Activated gamma-delta T cell treated with anti-CD3 and anti-CD28 coated beads, Interleukin-2, amount 50 U/mL, for 16 hours (primary cell): ENCODE measurements at regions not wholly inside any gene's neighbourhood (a gene's known extent, or its start where the extent isn't known, plus 50 kb on each side); places are given as distances from the start of the nearest gene placed in this dataset.

Experiments used
- DNase-seq: peaks from one replicate; pipeline ENCODE4 v3.0.0-alpha.2; 2020; ENCODE audit warnings: low read depth

GRCh38 chr20:4559106-4559505 is 127.2 kb upstream of the PRNP start:
- DNase-seq: no peak

- no peak for DNase-seq
Observed at GRCh38 chr20:4556781-4557180, 129.5 kb upstream of the PRNP start.

DNA sequence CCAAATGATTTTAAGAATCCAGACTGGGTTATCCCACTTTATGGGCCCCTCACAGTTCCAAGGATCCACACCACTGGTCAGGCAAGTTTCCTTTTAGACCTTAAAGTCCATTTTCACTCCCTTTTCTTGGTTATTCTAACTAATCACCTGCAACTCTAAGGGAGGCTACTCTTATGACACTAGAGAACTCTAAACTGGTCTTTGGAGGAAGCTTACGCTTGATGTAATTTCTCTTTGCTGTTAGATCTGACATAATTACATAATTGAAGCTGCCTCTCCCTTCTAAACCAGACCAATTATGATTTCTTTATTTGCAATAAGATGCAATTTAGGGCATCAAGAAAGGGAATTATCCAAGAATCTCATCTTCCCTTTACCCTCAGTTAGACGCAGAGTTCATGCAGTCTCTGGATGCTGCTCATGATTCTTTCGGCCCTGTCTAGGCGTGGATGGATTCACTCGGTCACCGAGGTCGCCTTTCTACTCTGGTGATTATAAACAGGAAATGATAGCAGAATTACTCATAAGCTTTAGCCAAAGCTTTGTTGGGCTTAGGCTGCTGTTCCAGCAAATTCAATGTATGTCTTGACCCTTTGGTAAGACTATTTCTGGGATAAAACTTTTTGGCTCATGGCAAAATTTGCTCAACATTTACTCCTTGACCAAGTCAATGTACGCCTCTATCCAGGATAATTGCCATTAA is 130.9 kb upstream of the PRNP start:
- no peak for DNase-seq

- no peak for DNase-seq
Observed at GRCh38 chr20:4554346-4554745, 131.9 kb upstream of the PRNP start.

DNA sequence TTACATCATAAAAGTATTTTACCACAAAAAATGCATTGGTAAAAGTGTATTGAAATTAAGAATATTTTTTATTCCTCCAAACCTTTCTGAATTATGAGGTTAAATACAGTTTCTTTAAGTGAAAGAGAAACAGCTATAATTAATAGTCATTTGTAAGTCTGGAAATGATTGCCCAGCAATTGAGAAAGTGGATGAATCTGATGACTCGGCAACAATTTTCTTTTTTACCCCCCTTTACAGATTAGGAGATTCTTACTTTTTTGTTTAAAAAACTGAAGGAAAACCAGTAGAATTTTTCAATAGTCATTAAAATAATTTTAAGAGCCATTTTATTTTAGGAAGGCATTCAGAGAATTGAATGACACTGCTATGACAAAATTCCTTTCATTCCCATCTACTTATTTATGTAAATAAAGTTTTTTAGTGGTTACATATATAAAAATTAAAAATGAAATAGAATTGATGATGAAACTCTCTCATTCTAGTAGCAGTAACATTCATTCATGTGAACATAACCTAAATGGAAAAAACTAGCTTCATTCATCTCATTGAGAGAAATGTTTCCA is 134.1 kb upstream of the PRNP start:
- no peak for DNase-seq

DNA sequence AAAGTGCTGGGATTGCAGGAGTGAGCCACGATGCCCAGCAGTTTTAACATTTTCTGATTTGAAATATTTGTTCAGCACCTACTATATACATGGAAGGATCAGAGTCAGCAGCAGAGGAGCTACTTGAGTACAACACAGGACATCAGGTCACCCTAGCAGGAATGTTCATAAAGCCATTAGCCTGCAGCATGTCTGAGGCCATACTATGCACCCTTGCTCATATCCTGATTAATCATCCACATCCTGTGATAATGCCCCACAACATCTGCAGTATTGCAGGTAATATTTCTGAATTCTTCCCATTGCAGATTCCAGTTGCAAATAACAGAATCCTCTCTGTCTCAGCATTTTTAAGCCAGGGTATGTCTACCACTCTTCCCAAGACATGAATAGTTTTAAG is 135.5 kb upstream of the PRNP start:
- no peak for DNase-seq

GRCh38 chr20:4549711-4550259 is 136.5 kb upstream of the PRNP start:
- no peak for DNase-seq

DNA sequence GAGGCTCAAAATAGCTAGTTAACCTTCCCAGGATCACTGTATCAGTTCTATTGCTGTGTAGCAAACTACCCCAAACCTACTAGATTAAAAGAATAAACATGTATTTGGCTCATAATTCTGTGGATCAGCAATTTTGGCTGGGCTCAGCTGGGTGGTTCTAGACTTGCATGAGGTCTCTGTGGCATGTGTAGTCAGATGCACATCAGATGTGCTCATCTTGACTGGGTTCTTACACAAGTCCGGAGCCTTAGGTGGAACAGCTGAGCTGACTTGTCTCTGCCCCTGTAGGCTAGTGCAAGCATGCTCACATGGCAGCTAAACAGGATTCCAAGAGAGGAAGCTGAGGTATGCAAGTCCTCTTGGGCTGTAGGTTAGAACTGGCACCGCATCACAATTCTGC is 137.7 kb upstream of the PRNP start:
- DNase-seq: no peak

GRCh38 chr20:4546786-4547185 is 139.5 kb upstream of the PRNP start:
- DNase-seq: no peak

DNA sequence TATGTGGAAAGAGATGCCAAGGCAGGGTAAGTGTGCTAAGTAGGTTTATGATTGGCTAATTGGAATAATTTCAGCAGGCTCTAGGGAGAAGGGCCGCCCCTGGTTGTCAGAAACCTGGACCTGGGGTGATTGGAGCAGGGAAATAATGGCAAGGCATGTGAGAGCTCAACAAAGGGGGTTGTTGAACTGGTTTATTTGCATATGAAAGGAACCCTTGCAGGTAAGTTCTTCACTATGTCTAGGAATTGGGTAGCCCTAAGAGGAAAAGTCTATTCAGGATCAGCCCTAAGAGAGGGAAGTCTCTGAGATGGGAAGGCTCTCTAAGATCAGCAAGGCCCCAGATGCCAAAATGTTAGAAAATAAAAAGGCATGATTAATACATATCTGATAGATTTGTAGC is 139.9 kb upstream of the PRNP start:
- DNase-seq: no peak

DNA sequence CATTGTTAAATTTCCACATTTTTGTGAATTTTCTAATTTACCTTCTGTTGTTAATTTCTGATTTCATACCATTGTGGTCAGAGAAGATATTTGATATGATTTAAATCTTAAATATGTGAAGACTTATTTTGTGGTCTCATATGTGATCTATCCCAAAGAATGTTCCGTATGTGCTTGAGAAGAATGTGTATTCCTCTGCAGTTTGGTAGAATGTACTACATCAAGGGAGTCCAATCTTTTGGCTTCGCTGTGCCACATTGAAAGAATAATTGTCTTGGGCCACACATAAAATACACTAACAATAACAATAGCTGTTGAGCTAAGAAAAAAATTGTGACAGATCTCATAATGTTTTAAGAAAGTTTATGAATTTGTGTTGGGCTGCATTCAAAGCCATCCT is 140.7 kb upstream of the PRNP start:
- DNase-seq: no peak

GRCh38 chr20:4544765-4545164 is 141.5 kb upstream of the PRNP start:
- DNase-seq: no peak

GRCh38 chr20:4542270-4542669 is 144.0 kb upstream of the PRNP start:
- DNase-seq: no peak

DNA sequence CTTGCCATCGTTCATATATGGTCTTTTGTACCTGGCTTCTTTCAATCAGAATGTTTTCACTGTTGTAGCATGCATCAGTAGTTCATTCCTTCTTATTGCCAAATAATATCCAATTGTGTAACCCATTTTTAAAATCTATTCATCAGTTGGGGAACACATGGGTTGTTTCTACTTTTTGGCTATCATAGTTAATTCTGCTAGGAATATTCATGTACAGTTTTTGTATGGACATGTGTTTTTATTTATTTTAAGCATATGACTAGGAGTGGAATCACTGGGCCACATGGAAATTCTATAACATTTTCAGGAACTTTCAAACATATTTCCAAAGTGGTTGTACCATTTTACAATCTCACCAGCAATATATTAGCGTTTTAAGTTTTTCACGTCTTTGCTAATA is 151.9 kb upstream of the PRNP start:
- no peak for DNase-seq

GRCh38 chr20:4533368-4534133 is 152.7 kb upstream of the PRNP start:
- no peak for DNase-seq

- DNase-seq: no peak
Observed at GRCh38 chr20:4532772-4533171, 153.5 kb upstream of the PRNP start.

- DNase-seq: no peak
Observed at GRCh38 chr20:4524792-4525191, 161.5 kb upstream of the PRNP start.

DNA sequence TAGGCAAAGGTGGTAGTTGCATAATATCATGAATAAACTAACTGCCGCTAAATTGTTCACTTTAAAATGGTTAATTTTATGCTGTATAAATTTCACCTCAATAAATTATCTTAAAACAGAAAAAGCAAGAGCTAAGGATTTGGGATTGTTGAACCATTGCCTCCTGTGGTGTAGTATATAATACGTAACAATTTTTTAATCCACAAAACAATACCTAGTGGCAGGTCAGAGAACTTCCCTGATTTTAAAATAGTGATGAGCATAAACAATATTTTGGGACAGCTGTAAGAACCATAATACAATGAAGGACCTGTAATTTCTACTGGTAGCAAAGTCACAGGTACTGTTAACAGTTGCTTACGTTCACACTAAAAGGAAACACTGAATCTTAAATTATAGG is 161.9 kb upstream of the PRNP start:
- DNase-seq: no peak

- no peak for DNase-seq
Observed at GRCh38 chr20:4522310-4522709, 163.9 kb upstream of the PRNP start.

GRCh38 chr20:4521170-4521968 is 164.9 kb upstream of the PRNP start:
- DNase-seq: no peak

DNA sequence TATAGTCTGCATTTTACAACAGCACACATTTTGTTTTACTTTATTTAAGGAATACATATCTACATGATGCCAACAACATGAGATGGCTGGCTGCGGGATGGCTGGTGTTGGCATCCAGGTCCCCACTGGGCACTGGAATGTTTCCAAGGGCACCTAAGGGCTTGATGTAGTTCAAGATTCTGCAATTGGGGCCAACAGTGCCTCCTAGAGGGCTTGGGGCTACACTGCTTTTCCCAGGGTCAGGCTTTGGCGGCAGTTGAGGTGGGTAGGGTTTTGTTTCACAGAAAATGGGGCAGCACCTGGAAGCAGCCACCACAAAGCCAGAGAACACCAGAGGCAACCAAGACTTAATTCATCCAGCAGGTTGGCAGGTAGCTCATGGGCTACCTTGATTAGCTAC is 166.7 kb upstream of the PRNP start:
- DNase-seq: no peak

DNA sequence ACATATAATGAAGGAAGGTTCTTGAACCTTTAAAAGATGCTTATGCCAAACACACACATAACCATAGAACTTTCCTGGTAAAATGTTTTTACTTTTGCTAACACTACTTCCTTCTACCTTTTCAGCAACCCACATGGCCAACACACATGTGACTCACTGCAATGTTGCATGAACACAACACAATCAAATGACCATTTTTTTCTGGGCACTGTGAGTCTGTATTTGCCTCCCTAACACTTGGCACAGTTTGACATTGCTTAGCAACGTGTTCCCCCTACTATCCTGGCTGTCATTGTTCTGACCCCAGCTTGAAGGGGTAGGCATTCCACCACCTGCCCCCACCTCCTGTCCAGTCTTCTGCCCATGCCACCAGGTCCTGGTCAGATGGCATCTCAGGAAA is 169.4 kb upstream of the PRNP start:
- no peak for DNase-seq
